GM18499 (cell line): ENCODE measurements at regions not wholly inside any gene's neighbourhood (a gene's known extent, or its start where the extent isn't known, plus 50 kb on each side); places are given as distances from the start of the nearest gene placed in this dataset.
"Not testable (repeated sequence)": the region's sequence is repeated elsewhere in the genome, so short reads cannot be mapped to it uniquely, and the experiment has no call there.

Source experiments
- ATAC-seq: cut with Tn5 transposase; IDR thresholded peaks from one replicate; pipeline ENCODE4 v1.9.1; 2021; ENCODE audit warnings: moderate number of reproducible peaks; ENCODE audit not compliant: insufficient read depth, unreplicated experiment

GRCh38 chr1:55520861-55521260 lies 305.7 kb upstream of the USP24 start:
- no peak for ATAC-seq

GRCh38 chr1:55519937-55520683 lies 304.9 kb upstream of the USP24 start:
- ATAC-seq = no peak

GRCh38 chr1:55519276-55519675 lies 304.1 kb upstream of the USP24 start:
- ATAC-seq = no peak

- ATAC-seq = no peak
These were observed 301.9 kb upstream of the USP24 start for GRCh38 chr1:55517036-55517435.

- ATAC-seq = not testable (repeated sequence)
These were observed 299.4 kb upstream of the USP24 start for GRCh38 chr1:55514571-55514970.

- no peak for ATAC-seq
These were observed 297.3 kb upstream of the USP24 start for GRCh38 chr1:55512466-55512865.

- ATAC-seq = no peak
These were observed 292.4 kb upstream of the USP24 start for GRCh38 chr1:55507578-55507931.

GRCh38 chr1:55506740-55507577 lies 291.8 kb upstream of the USP24 start:
- ATAC-seq = no peak

GRCh38 chr1:55505326-55505725 lies 290.2 kb upstream of the USP24 start:
- no peak for ATAC-seq

- no peak for ATAC-seq
These were observed 289.2 kb upstream of the USP24 start for GRCh38 chr1:55504306-55504731.

GRCh38 chr1:55503663-55504305 lies 288.6 kb upstream of the USP24 start:
- no peak for ATAC-seq

- no peak for ATAC-seq
These were observed 285.4 kb upstream of the USP24 start for GRCh38 chr1:55500601-55501000.

GRCh38 chr1:55490547-55490946 lies 275.4 kb upstream of the USP24 start:
- no peak for ATAC-seq

- ATAC-seq = no peak
These were observed 269.0 kb upstream of the USP24 start for GRCh38 chr1:55484173-55484572.

- ATAC-seq = no peak
These were observed 268.4 kb upstream of the USP24 start for GRCh38 chr1:55483523-55483922.

GRCh38 chr1:55481634-55482033 lies 266.5 kb upstream of the USP24 start:
- ATAC-seq = no peak

- ATAC-seq = no peak
These were observed 265.0 kb upstream of the USP24 start for GRCh38 chr1:55480029-55480795.

GRCh38 chr1:55478742-55479141 lies 263.6 kb upstream of the USP24 start:
- ATAC-seq = no peak

- no peak for ATAC-seq
These were observed 262.8 kb upstream of the USP24 start for GRCh38 chr1:55477953-55478352.

GRCh38 chr1:55476445-55477015 lies 261.4 kb upstream of the USP24 start:
- ATAC-seq = no peak
